IPS-18a (cell line): ENCODE measurements at regions not wholly inside any gene's neighbourhood (a gene's known extent, or its start where the extent isn't known, plus 50 kb on each side); places are given as distances from the start of the nearest gene placed in this dataset.
"Not testable (repeated sequence)": the region's sequence is repeated elsewhere in the genome, so short reads cannot be mapped to it uniquely, and the experiment has no call there.

Experiments
- H3K27ac ChIP-seq: one replicate; pipeline ENCODE4 v1.5.1; 2013; ENCODE audit warnings: low read length
- H3K27me3 ChIP-seq: one replicate; pipeline ENCODE4 v1.6.1; 2013; ENCODE audit warnings: mild to moderate bottlenecking, low read length; ENCODE audit not compliant: control insufficient read depth, insufficient read depth
- H3K36me3 ChIP-seq: one replicate; pipeline ENCODE4 v1.6.1; 2013; ENCODE audit warnings: low read depth, low read length; ENCODE audit not compliant: control insufficient read depth
- H3K4me1 ChIP-seq: one replicate; pipeline ENCODE4 v1.6.1; 2013; ENCODE audit warnings: low read depth, low read length; ENCODE audit not compliant: control insufficient read depth
- H3K4me3 ChIP-seq: one replicate; pipeline ENCODE4 v1.5.1; 2013; ENCODE audit warnings: low read length
- H3K9ac ChIP-seq: one replicate; pipeline ENCODE4 v1.6.1; 2013; ENCODE audit warnings: mild to moderate bottlenecking, low read length, moderate library complexity
- H3K9me3 ChIP-seq: one replicate; pipeline ENCODE4 v1.6.1; 2013; ENCODE audit warnings: low read depth, low read length; ENCODE audit not compliant: control insufficient read depth

GRCh38 chr5:86565197-86565789, 52.4 kb upstream of the COX7C start:
- no peak overlapping the region for H3K4me3 ChIP-seq
- H3K36me3 ChIP-seq: no peaks in the 10 kb centered on the region
- no peaks in the 10 kb centered on the region for H3K9me3 ChIP-seq
- no peaks in the 10 kb centered on the region for H3K4me1 ChIP-seq
- H3K27me3 ChIP-seq: no peaks in the 10 kb centered on the region
- H3K27ac ChIP-seq: no peak overlapping the region
- H3K9ac ChIP-seq: no peak overlapping the region

GRCh38 chr5:86566030-86566429, 51.7 kb upstream of the COX7C start:
- not testable (repeated sequence) for H3K27ac ChIP-seq, H3K9ac ChIP-seq, H3K9me3 ChIP-seq, H3K27me3 ChIP-seq, H3K4me3 ChIP-seq, H3K36me3 ChIP-seq, H3K4me1 ChIP-seq
